ENCODE measurements at regions not wholly inside any gene's neighbourhood (a gene's known extent, or its start where the extent isn't known, plus 50 kb on each side); places are given as distances from the start of the nearest gene placed in this dataset.

- Histone ChIP-seq H3K4me1 (ENCODE audit: insufficient read depth) (no peaks in the 10 kb centered on the region), H3K27me3 (no peaks in the 10 kb centered on the region), H3K9me2 (replicated peaks; ENCODE audit: insufficient read depth) (no peaks in the 10 kb centered on the region), H3K4me3 (no peak overlapping the region), H2AFZ (no peak overlapping the region), H4K20me1 (ENCODE audit: insufficient read depth, poor library complexity, severe bottlenecking) (no peaks in the 10 kb centered on the region), H3K4me2 (no peak overlapping the region), H3K9me3 (ENCODE audit: low read depth) (no peaks in the 10 kb centered on the region), H3K27ac (no peak overlapping the region), H3K36me3 (replicated peaks; ENCODE audit: insufficient read depth, low read depth) (no peaks in the 10 kb centered on the region), H3K79me2 (no peaks in the 10 kb centered on the region)
- no peak for DNase-seq (ENCODE audit: low spot score)
- no peak for TF ChIP-seq EZH2phosphoT487 (IDR thresholded peaks at IDR 0.05; ENCODE audit: low read depth, severe bottlenecking, unreplicated experiment)
- TF ChIP-seq CTCF (IDR thresholded peaks at IDR 0.05; ENCODE audit: poor library complexity): no peak
- TF ChIP-seq EZH2 (IDR thresholded peaks at IDR 0.05; ENCODE audit: borderline replicate concordance): no peak
- WGBS (ENCODE audit: low lambda C conversion rate, missing lambda C conversion rate): 87% methylated on average over 3 of the region's 3 CpGs
Observed at GRCh38 chr11:90766121-90766520, 543.3 kb upstream of the CHORDC1 start.

GRCh38 chr11:90764691-90765090 lies 541.8 kb upstream of the CHORDC1 start:
- no peaks in the 10 kb centered on the region for H3K36me3 ChIP-seq (replicated peaks; ENCODE audit: insufficient read depth, low read depth)
- H3K4me2 ChIP-seq: no peak overlapping the region
- H3K27ac ChIP-seq: no peak overlapping the region
- H4K20me1 ChIP-seq (ENCODE audit: insufficient read depth, poor library complexity, severe bottlenecking): no peaks in the 10 kb centered on the region
- no peak overlapping the region for H3K4me3 ChIP-seq
- 88% methylated on average over 4 of the region's 4 CpGs for WGBS (ENCODE audit: low lambda C conversion rate, missing lambda C conversion rate)
- no peaks in the 10 kb centered on the region for H3K9me3 ChIP-seq (ENCODE audit: low read depth)
- H2AFZ ChIP-seq: no peak overlapping the region
- H3K79me2 ChIP-seq: no peaks in the 10 kb centered on the region
- H3K4me1 ChIP-seq (ENCODE audit: insufficient read depth): no peaks in the 10 kb centered on the region
- TF ChIP-seq EZH2phosphoT487 (IDR thresholded peaks at IDR 0.05; ENCODE audit: low read depth, severe bottlenecking, unreplicated experiment): no peak
- TF ChIP-seq CTCF (IDR thresholded peaks at IDR 0.05; ENCODE audit: poor library complexity): no peak
- TF ChIP-seq EZH2 (IDR thresholded peaks at IDR 0.05; ENCODE audit: borderline replicate concordance): no peak
- no peaks in the 10 kb centered on the region for H3K27me3 ChIP-seq
- no peak for DNase-seq (ENCODE audit: low spot score)
- no peaks in the 10 kb centered on the region for H3K9me2 ChIP-seq (replicated peaks; ENCODE audit: insufficient read depth)

- no peaks in the 10 kb centered on the region for H4K20me1 ChIP-seq (ENCODE audit: insufficient read depth, poor library complexity, severe bottlenecking)
- TF ChIP-seq EZH2 (IDR thresholded peaks at IDR 0.05; ENCODE audit: borderline replicate concordance) (no peak), CTCF (IDR thresholded peaks at IDR 0.05; ENCODE audit: poor library complexity) (no peak), EZH2phosphoT487 (IDR thresholded peaks at IDR 0.05; ENCODE audit: low read depth, severe bottlenecking, unreplicated experiment) (no peak)
- DNase-seq (ENCODE audit: low spot score): no peak
- no peaks in the 10 kb centered on the region for H3K9me2 ChIP-seq (replicated peaks; ENCODE audit: insufficient read depth)
- no peaks in the 10 kb centered on the region for H3K4me1 ChIP-seq (ENCODE audit: insufficient read depth)
- no peak overlapping the region for H3K4me2 ChIP-seq
- 74% methylated on average over 4 of the region's 4 CpGs for WGBS (ENCODE audit: low lambda C conversion rate, missing lambda C conversion rate)
- no peaks in the 10 kb centered on the region for H3K36me3 ChIP-seq (replicated peaks; ENCODE audit: insufficient read depth, low read depth)
- no peak overlapping the region for H3K27ac ChIP-seq
- H2AFZ ChIP-seq: no peak overlapping the region
- H3K4me3 ChIP-seq: no peak overlapping the region
- no peaks in the 10 kb centered on the region for H3K79me2 ChIP-seq
- no peaks in the 10 kb centered on the region for H3K9me3 ChIP-seq (ENCODE audit: low read depth)
- no peaks in the 10 kb centered on the region for H3K27me3 ChIP-seq
Observed at GRCh38 chr11:90757849-90758494, 535.1 kb upstream of the CHORDC1 start.

All from hepatocyte (in vitro differentiated cells).